GM12878 (cell line): ENCODE measurements at regions not wholly inside any gene's neighbourhood (a gene's known extent, or its start where the extent isn't known, plus 50 kb on each side); places are given as distances from the start of the nearest gene placed in this dataset.

Source experiments
- ATAC-seq: fragments of 200-7000 bp; cut with Tn5 transposase; 3 replicates; pipeline ENCODE4 v1.9.1; 2020; ENCODE audit warnings: mild to moderate bottlenecking, moderate library complexity
- BruUV-seq: library from RNA; stranded (reverse); fragments of 400-500 nt; replicated peaks from 2 replicates; lab custom pipeline; 2021; lab: Mats Ljungman, UMichigan
- CTCF ChIA-PET: fragments of 300-600 bp; sonication (Branson Sonifier 250); formaldehyde crosslinking; extraction: SDS; loops from one replicate; lab custom pipeline; 2021; ENCODE audit warnings: inconsistent platforms; lab: Yijun Ruan, JAX
- POLR2A ChIA-PET: fragments of 350-600 bp; formaldehyde crosslinking; extraction: SDS; loops from one replicate; lab custom pipeline; 2021; ENCODE audit warnings: inconsistent platforms; lab: Charles Lee
- RAD21 ChIA-PET: fragments of 300-600 bp; sonication (Branson Sonifier 250); formaldehyde crosslinking; loops from one replicate; lab custom pipeline; 2023; ENCODE audit warnings: antibody characterized with exemption; ENCODE audit not compliant: unreplicated experiment; lab: Charles Lee
- SMC1A ChIA-PET: fragments of 300-600 bp; sonication (Branson Sonifier 250); formaldehyde crosslinking; loops from one replicate; lab custom pipeline; 2023; ENCODE audit not compliant: unreplicated experiment, uncharacterized antibody; lab: Charles Lee
- DNase-seq: peaks from one replicate; pipeline ENCODE4 v3.0.0-alpha.2; 2011; ENCODE audit warnings: low read depth, low spot score
- FAIRE-seq: peaks from 3 replicates; lab custom pipeline; 2011; peaks lifted over from hg19 to GRCh38; lab: Jason Lieb, UNC
- H2AFZ ChIP-seq: 2 replicates; pipeline ENCODE4 v1.6.0; 2011; ENCODE audit warnings: low read depth, low read length, control low read depth; ENCODE audit not compliant: control insufficient read depth
- H3K27ac ChIP-seq: 2 replicates; pipeline ENCODE4 v1.5.1; 2011; ENCODE audit warnings: control low read depth; ENCODE audit not compliant: control insufficient read depth, insufficient read depth
- H3K27me3 ChIP-seq, 2 experiments: replicated peaks in 1 of 2; 2 replicates each; pipeline versions ENCODE4 v1.6.0 to v1.6.1; 2011; ENCODE audit warnings: low read length in 1 of 2; ENCODE audit not compliant: control insufficient read depth in 2 of 2, insufficient read depth in 2 of 2
- H3K36me3 ChIP-seq, 2 experiments: 2 replicates each; pipeline ENCODE4 v1.5.1; 2011; ENCODE audit warnings: low read length in 1 of 2; ENCODE audit not compliant: control insufficient read depth in 2 of 2, insufficient read depth in 2 of 2
- H3K4me1 ChIP-seq: 2 replicates; pipeline ENCODE4 v1.6.1; 2011; ENCODE audit warnings: mild to moderate bottlenecking, low read length, moderate library complexity, mixed read lengths; ENCODE audit not compliant: control insufficient read depth, insufficient read depth
- H3K4me2 ChIP-seq: 2 replicates; pipeline ENCODE4 v1.6.0; 2011; ENCODE audit warnings: control low read depth; ENCODE audit not compliant: control insufficient read depth, insufficient read depth
- H3K4me3 ChIP-seq: fragments of 200-600 bp; sonication (generic); 2 replicates; pipeline ENCODE4 v1.5.1; 2016
- H3K79me2 ChIP-seq: 2 replicates; pipeline ENCODE4 v1.6.0; 2011; ENCODE audit warnings: low read length; ENCODE audit not compliant: control insufficient read depth, insufficient read depth
- H3K9ac ChIP-seq: 2 replicates; pipeline ENCODE4 v1.8.0; 2011; ENCODE audit warnings: low read length, control low read depth, mixed read lengths; ENCODE audit not compliant: control insufficient read depth, insufficient read depth
- H3K9me3 ChIP-seq: replicated peaks from 3 replicates; pipeline ENCODE4 v1.5.1; 2011; ENCODE audit warnings: mild to moderate bottlenecking, low read length; ENCODE audit not compliant: control insufficient read depth, insufficient read depth
- H4K20me1 ChIP-seq: 2 replicates; pipeline ENCODE4 v1.6.0; 2011; ENCODE audit not compliant: control insufficient read depth, insufficient read depth
- EGR1 ChIP-seq, 2 experiments: IDR thresholded peaks; 1 replicate in 1 of 2; 2 replicates in 1 of 2; pipeline ENCODE4 v1.6.1; 2011 to 2012; ENCODE audit warnings: low read depth in 2 of 2, low read length in 2 of 2, borderline replicate concordance in 1 of 2, mild to moderate bottlenecking in 1 of 2, moderate library complexity in 1 of 2
- HDGF ChIP-seq: fragments of 450-650 bp; IDR thresholded peaks from 2 replicates; pipeline ENCODE4 v1.6.1; 2016; ENCODE audit warnings: antibody characterized with exemption
- JUND ChIP-seq: IDR thresholded peaks from 2 replicates; pipeline ENCODE4 v1.6.1; 2012; ENCODE audit warnings: low read depth, mild to moderate bottlenecking, low read length, improper control_type of control experiment, moderate library complexity
- KLF5 ChIP-seq: fragments of 450-650 bp; IDR thresholded peaks from 2 replicates; pipeline ENCODE4 v1.6.1; 2014; ENCODE audit warnings: mild to moderate bottlenecking; ENCODE audit not compliant: partially characterized antibody
- NKRF ChIP-seq: fragments of 450-650 bp; conservative IDR thresholded peaks from 2 replicates; pipeline ENCODE4 v1.6.1; 2017; ENCODE audit warnings: mild to moderate bottlenecking, moderate library complexity
- NR2C1 ChIP-seq: fragments of 450-650 bp; IDR thresholded peaks from 2 replicates; pipeline ENCODE4 v1.6.1; 2017; ENCODE audit warnings: antibody characterized with exemption, mild to moderate bottlenecking, moderate library complexity
- SMAD1 ChIP-seq: fragments of 450-650 bp; IDR thresholded peaks from 2 replicates; pipeline ENCODE4 v1.6.1; 2018; ENCODE audit warnings: mild to moderate bottlenecking, low read depth; ENCODE audit not compliant: partially characterized antibody
- SMARCA5 ChIP-seq: fragments of 450-650 bp; IDR thresholded peaks from 2 replicates; pipeline ENCODE4 v1.6.1; 2017; ENCODE audit warnings: mild to moderate bottlenecking
- ZBTB11 ChIP-seq: fragments of 450-650 bp; formaldehyde crosslinking; IDR thresholded peaks from 2 replicates; pipeline ENCODE4 v1.5.0; 2022; ENCODE audit warnings: mild to moderate bottlenecking, missing genetic modification characterization
- WGBS: methylation state at CpG from one replicate; pipeline ENCODE4 v1.1.6; 2016; ENCODE audit warnings: low lambda C conversion rate; ENCODE audit not compliant: insufficient replicate concordance, insufficient coverage; ENCODE audit errors: missing lambda C conversion rate; 5-methylcytosine and 5-hydroxymethylcytosine counted together
- in situ Hi-C: fragments of 300-500 bp; cut with MboI; formaldehyde crosslinking; loops from 9 replicates; pipeline ENCODE4 v1.14.3; 2018; ENCODE audit warnings: mixed read lengths
- intact Hi-C: fragments of 100-400 bp; cut with micrococcal nuclease; formaldehyde crosslinking; loops from one replicate; pipeline ENCODE4 v1.14.2; 2022; ENCODE audit not compliant: unreplicated experiment
- TF ChIP-seq, protein P1 (sequence below): IDR thresholded peaks from 2 replicates; pipeline ENCODE4 v1.6.1; 2011; ENCODE audit warnings: borderline replicate concordance, low read depth, mild to moderate bottlenecking, moderate library complexity, mixed read lengths, low read length; ENCODE audit not compliant: insufficient read depth; ENCODE audit errors: extremely low read length

DNA sequence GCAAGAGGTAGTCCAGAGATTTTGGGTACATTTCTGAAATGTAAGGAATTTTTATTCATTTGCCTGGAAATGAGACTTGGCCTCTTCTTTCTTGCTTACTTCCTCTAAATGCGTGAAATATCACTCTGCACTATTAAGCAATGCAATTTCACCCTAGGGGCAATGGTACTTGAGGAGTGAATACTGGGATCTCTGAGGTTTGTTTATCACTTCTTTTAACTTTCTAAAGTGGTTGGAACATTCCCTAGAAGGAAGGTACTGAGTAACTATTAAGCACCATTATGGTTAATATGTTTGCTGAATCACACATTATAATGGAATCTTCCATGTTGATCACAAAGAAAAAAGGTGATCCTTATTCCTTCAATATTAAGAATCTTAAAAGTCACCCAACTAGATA lies 120.9 kb upstream of the CAND1 start:
- in situ Hi-C loops = no loop called here
- POLR2A ChIA-PET = interaction anchor here (0.6 kb wide), 1 partner anchor 165 kb away, joined by 3 read pairs; no protein-coding TSS in a partner anchor
- RAD21 ChIA-PET = no interaction called here
- Histone ChIP-seq H3K9ac (no peak overlapping the region), H2AFZ (no peak overlapping the region), H3K4me1 (no peaks in the 10 kb centered on the region), H3K4me3 (no peak overlapping the region), H3K79me2 (no peaks in the 10 kb centered on the region), H3K4me2 (no peak overlapping the region), H4K20me1 (no peaks in the 10 kb centered on the region), H3K27me3 (no peaks in the 10 kb centered on the region), H3K9me3 (no peaks in the 10 kb centered on the region), H3K36me3 (no peaks in the 10 kb centered on the region), H3K27ac (no peak overlapping the region)
- CTCF ChIA-PET = no interaction called here
- FAIRE-seq (no peak), ATAC-seq (no peak), DNase-seq (no peak)
- SMC1A ChIA-PET = no interaction called here
- TF ChIP-seq NKRF (no peak), NR2C1 (no peak), SMARCA5 (no peak), JUND (no peak), KLF5 (no peak), ZBTB11 (CRISPR knock-in tag) (no peak), HDGF (no peak), EGR1 (IDR thresholded peaks at IDR 0.05; ENCODE audit: borderline replicate concordance in 1 of 2, low read depth in 2 of 2, low read length in 2 of 2) (no peak), SMAD1 (no peak)
- TF ChIP-seq, protein P1, sequence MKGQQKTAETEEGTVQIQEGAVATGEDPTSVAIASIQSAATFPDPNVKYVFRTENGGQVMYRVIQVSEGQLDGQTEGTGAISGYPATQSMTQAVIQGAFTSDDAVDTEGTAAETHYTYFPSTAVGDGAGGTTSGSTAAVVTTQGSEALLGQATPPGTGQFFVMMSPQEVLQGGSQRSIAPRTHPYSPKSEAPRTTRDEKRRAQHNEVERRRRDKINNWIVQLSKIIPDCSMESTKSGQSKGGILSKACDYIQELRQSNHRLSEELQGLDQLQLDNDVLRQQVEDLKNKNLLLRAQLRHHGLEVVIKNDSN = no peak
- 47% methylated on average over 1 of the region's 1 CpG for WGBS
- intact Hi-C loops = no loop called here
- no TSS peak for BruUV-seq
